IMR-90 (cell line): ENCODE measurements at regions not wholly inside any gene's neighbourhood (a gene's known extent, or its start where the extent isn't known, plus 50 kb on each side); places are given as distances from the start of the nearest gene placed in this dataset.

Source experiments
- BHLHE40 ChIP-seq: fragments of 150-350 bp; IDR thresholded peaks from 2 replicates; pipeline ENCODE4 v1.6.1; 2016; ENCODE audit warnings: mild to moderate bottlenecking, low read depth, low read length
- CEBPB ChIP-seq: IDR thresholded peaks from 2 replicates; pipeline ENCODE4 v1.6.1; 2012; ENCODE audit warnings: low read depth, low read length, improper control_type of control experiment
- FOS ChIP-seq: fragments of 150-350 bp; IDR thresholded peaks from 2 replicates; pipeline ENCODE4 v1.6.1; 2016; ENCODE audit warnings: low read depth, low read length
- MAFK ChIP-seq: IDR thresholded peaks from 2 replicates; pipeline ENCODE4 v1.6.1; 2012; ENCODE audit warnings: low read depth, low read length, improper control_type of control experiment
- MXI1 ChIP-seq: IDR thresholded peaks from 2 replicates; pipeline ENCODE4 v1.6.1; 2012; ENCODE audit warnings: low read depth, mild to moderate bottlenecking, low read length, moderate library complexity, borderline replicate concordance
- NFE2L2 ChIP-seq: fragments of 150-350 bp; IDR thresholded peaks from 2 replicates; pipeline ENCODE4 v1.6.1; 2016; ENCODE audit warnings: low read depth, mild to moderate bottlenecking, low read length
- POLR2A ChIP-seq: IDR thresholded peaks from 2 replicates; pipeline ENCODE4 v1.6.1; 2012; ENCODE audit warnings: mild to moderate bottlenecking, low read depth, low read length
- RAD21 ChIP-seq: IDR thresholded peaks from 2 replicates; pipeline ENCODE4 v1.6.1; 2012; ENCODE audit warnings: low read length, improper control_type of control experiment
- RFX5 ChIP-seq: IDR thresholded peaks from 2 replicates; pipeline ENCODE4 v1.8.0; 2012; ENCODE audit warnings: low read depth, mild to moderate bottlenecking, low read length, moderate library complexity
- SMC3 ChIP-seq: fragments of 150-350 bp; IDR thresholded peaks from 2 replicates; pipeline ENCODE4 v1.6.1; 2016; ENCODE audit warnings: low read depth, mild to moderate bottlenecking, antibody characterized with exemption, low read length, moderate library complexity
- TF ChIP-seq, protein P1 (sequence below): conservative IDR thresholded peaks from 2 replicates; pipeline ENCODE4 v1.5.1; 2012; ENCODE audit warnings: mild to moderate bottlenecking, low read depth, low read length, improper control_type of control experiment
- TF ChIP-seq, protein P2 (sequence below): fragments of 150-350 bp; IDR thresholded peaks from 2 replicates; pipeline ENCODE4 v1.6.1; 2016; ENCODE audit warnings: low read depth, mild to moderate bottlenecking, low read length, moderate library complexity, borderline replicate concordance
- TF ChIP-seq, protein P3 (sequence below): fragments of 150-350 bp; IDR thresholded peaks from 2 replicates; pipeline ENCODE4 v1.6.1; 2017; ENCODE audit warnings: mild to moderate bottlenecking, antibody characterized with exemption, low read length, low read depth

DNA sequence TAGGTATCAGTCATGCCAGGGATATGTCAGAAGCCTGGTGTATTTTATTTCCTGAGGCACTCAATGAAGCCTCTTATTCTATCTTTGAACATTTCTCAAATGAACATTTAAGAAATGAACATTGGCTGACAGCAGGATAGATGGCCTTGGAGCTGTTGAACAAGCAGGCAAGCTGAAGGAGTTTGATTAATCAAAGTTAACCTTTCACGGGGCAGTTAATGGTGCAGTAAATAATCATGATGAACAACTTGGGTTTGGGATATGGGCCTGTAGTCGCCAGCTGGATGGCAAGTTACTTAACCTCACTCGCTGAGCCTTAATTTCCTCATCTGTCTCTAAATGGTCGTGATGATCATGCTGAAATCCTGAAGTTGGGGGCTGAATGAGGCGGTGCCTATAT is 333.0 kb downstream of the SFMBT2 start:
- TF ChIP-seq, protein P1, sequence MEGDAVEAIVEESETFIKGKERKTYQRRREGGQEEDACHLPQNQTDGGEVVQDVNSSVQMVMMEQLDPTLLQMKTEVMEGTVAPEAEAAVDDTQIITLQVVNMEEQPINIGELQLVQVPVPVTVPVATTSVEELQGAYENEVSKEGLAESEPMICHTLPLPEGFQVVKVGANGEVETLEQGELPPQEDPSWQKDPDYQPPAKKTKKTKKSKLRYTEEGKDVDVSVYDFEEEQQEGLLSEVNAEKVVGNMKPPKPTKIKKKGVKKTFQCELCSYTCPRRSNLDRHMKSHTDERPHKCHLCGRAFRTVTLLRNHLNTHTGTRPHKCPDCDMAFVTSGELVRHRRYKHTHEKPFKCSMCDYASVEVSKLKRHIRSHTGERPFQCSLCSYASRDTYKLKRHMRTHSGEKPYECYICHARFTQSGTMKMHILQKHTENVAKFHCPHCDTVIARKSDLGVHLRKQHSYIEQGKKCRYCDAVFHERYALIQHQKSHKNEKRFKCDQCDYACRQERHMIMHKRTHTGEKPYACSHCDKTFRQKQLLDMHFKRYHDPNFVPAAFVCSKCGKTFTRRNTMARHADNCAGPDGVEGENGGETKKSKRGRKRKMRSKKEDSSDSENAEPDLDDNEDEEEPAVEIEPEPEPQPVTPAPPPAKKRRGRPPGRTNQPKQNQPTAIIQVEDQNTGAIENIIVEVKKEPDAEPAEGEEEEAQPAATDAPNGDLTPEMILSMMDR: no peak
- TF ChIP-seq SMC3 (no peak), BHLHE40 (no peak), RAD21 (no peak), FOS (no peak), POLR2A (no peak), CEBPB (no peak), RFX5 (no peak), NFE2L2 (no peak), MXI1 (no peak), MAFK (no peak)
- TF ChIP-seq, protein P2, sequence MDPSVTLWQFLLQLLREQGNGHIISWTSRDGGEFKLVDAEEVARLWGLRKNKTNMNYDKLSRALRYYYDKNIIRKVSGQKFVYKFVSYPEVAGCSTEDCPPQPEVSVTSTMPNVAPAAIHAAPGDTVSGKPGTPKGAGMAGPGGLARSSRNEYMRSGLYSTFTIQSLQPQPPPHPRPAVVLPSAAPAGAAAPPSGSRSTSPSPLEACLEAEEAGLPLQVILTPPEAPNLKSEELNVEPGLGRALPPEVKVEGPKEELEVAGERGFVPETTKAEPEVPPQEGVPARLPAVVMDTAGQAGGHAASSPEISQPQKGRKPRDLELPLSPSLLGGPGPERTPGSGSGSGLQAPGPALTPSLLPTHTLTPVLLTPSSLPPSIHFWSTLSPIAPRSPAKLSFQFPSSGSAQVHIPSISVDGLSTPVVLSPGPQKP: no peak
- TF ChIP-seq, protein P3, sequence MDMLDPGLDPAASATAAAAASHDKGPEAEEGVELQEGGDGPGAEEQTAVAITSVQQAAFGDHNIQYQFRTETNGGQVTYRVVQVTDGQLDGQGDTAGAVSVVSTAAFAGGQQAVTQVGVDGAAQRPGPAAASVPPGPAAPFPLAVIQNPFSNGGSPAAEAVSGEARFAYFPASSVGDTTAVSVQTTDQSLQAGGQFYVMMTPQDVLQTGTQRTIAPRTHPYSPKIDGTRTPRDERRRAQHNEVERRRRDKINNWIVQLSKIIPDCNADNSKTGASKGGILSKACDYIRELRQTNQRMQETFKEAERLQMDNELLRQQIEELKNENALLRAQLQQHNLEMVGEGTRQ: no peak
